PFSK-1 (cell line): ENCODE measurements at regions not wholly inside any gene's neighbourhood (a gene's known extent, or its start where the extent isn't known, plus 50 kb on each side); places are given as distances from the start of the nearest gene placed in this dataset.

ENCODE experiments used
- FOXP2 ChIP-seq: optimal IDR thresholded peaks from 2 replicates; pipeline ENCODE3; 2011; ENCODE audit warnings: borderline replicate concordance, control low read depth, inconsistent platforms; ENCODE audit not compliant: insufficient read depth; ENCODE audit errors: extremely low read length, extremely low read depth
- POLR2AphosphoS5 ChIP-seq: IDR thresholded peaks from 2 replicates; pipeline ENCODE4 v1.6.1; 2012; ENCODE audit warnings: low read depth, mild to moderate bottlenecking, control low read depth, low read length, moderate library complexity
- TAF1 ChIP-seq: IDR thresholded peaks from 2 replicates; pipeline ENCODE4 v1.6.1; 2012; ENCODE audit warnings: low read length, control low read depth, borderline replicate concordance; ENCODE audit not compliant: insufficient read depth

DNA sequence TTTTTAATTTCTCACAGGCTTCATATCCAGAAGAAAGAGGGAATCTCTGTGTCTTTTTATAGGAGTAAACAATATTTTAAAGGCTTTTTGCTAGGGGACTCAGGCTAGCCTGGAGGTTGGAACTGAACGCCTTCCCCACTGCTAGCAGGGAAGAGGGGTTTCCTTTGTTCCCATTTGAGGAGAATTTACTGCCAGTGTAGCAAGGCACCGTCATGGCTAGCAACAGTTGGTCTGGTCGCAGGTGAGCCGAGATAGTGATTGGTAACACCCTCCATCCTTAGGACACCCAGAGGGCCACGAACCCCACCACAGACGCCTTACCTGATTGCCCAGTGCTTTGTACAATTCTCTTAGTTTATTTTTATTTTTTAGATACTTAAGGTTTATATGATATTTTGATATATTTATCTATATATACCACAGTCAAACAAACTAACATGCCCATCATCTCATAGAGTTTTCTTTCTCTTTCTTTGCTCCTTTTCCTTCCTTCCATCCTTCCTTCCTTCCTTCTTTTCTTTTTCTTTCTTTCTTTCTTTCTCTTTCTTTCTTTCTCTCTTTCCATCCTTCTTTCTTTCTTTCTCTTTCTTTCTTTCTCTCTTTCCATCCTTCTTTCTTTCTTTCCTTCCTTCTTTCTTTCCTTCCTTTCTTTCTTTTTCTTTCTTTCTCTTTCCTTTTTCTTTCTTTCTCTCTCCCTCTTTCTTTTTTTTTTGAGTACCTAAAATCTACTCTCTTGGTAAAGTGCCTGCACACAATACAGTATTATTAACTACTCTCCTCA, 219.0 kb upstream of the AKR1E2 start:
- TF ChIP-seq POLR2AphosphoS5 (no peak), TAF1 (no peak), FOXP2 (no peak)
